NB4 (cell line): ENCODE measurements at regions not wholly inside any gene's neighbourhood (a gene's known extent, or its start where the extent isn't known, plus 50 kb on each side); places are given as distances from the start of the nearest gene placed in this dataset.

Experiments
- MYC ChIP-seq: IDR thresholded peaks from 2 replicates; pipeline ENCODE4 v1.6.1; 2011; ENCODE audit warnings: low read depth, low read length
- POLR2A ChIP-seq: IDR thresholded peaks from 2 replicates; pipeline ENCODE4 v1.6.1; 2011; ENCODE audit warnings: mild to moderate bottlenecking; ENCODE audit not compliant: insufficient read length; ENCODE audit errors: extremely low read depth

DNA sequence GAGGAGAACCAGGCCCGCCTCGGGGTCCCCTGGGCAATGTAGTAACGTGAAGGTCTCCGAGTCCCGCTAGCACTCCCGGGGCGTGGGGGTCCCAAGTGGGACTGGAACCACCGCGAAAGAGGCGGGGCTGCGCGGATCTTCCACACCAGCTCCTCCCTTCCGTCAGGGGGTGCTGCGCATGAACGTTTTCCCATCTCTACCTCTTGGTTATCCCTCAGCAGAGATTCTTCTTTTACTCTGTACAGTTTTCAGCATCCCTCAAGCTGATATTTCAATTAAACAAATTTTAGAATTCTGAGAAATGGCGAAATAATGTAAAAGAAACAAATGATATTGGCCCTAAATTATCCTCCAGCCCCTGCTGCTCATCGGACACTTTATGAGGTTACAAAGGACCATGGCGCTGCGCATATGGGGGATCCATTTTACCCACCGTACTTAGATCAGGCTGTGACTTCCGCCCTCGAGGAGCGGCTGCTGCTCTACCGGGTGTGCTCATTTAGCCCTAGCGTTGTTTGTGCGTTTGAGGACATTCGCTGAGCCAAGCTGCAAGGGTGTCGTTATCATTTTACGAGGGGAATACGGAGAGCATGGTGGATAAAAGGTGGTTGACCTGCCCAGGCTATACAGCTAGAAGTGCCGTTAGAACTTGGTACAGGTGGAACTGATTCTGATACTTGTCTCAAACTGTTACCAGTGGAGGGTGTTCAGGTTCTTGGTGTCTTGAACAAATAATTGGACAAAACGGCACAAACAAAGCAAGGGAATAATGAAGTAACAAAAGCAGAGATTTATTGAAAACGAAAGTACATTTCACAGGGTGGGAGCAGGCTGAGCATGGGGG is 75.2 kb upstream of the CHD6 start:
- TF ChIP-seq POLR2A: peak; percentile 82
- peak; percentile 90 for TF ChIP-seq MYC
